NOMO-1 (cell line): ENCODE measurements at regions not wholly inside any gene's neighbourhood (a gene's known extent, or its start where the extent isn't known, plus 50 kb on each side); places are given as distances from the start of the nearest gene placed in this dataset.

Source experiments
- DNase-seq, 2 experiments: peaks; one replicate each; lab custom pipeline; 2025; ENCODE audit not compliant: unreplicated experiment in 2 of 2; lab: John Stamatoyannopoulos, UW

DNA sequence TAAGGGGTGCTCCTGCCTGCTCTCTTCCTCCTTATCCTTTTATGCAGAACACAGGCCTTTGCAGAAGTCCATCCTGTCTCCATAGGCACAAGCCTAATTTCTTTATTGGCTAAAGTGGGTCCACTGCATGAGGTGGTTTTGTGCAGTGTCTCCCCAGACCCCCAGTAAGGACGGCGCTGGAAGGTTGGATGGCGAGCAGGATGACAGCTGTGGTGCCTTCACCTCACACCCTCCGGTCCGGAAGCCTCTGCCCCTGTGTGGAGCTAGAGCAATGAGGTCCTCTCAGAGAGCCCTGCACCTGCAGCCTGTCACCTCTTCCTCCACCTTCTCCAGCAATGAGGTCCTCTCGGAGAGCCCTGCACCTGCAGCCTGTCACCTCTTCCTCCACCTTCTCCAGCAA is 393.7 kb upstream of the IRX1 start:
- DNase-seq: no peak

DNA sequence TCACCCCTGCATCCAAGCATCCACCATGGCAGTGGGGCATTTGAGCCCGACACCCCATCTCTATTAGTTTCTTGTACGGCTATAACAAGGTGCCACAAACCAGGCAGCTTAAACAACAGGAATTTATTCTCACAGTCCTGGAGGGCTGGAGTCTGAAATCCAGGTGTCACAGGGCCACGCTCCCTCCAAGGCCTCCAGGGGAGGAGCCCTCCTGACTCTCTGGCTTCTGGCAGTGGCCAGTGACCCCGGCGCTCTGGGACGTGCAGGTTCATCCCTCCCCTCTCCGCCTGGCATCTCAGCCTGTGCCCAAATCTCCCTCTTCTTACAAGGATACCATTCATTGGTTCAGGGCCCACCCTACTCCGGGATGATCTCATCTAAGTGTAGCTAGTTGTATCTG is 394.5 kb upstream of the IRX1 start:
- DNase-seq: no peak

DNA sequence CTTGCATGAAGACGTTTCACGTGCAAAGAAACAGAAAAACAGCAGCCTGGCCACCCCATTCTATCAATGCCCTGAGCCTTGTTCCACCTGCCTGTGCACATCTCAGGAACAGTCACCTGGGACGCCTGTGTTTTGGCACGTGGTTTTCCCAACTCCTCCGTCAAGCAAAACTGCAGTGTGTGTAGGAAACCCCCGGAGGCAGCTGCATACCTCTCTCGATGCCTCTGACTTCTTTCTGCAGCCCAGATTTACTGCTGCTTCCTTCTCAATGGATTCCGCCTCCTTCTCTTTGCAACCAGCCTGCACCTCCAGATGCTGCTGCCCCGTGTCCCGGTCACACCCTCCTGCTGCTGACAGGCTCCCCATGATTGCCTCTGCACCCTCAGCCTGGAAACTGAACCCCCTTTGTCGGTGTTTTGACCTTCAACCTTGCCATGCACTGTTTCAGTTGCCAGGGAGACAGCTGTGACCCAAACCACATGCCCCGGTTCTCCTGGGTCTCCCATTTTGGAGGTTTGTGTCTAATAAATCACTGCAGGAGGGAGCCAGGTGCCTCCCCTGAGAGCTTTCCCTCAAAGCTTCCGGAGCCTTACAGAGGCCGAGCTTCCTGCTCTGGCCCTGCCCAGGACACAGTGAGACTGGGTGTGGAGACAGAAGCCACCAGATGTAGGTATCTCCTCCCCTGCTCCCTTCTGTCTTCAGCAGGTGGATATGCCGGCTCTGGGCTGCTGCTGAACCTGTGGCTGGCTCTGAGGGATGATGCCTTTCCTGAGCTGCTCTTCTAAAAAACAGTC is 395.5 kb upstream of the IRX1 start:
- no peak for DNase-seq

GRCh38 chr5:3198074-3198449 is 397.6 kb upstream of the IRX1 start:
- DNase-seq: no peak

- no peak for DNase-seq
These were observed 398.1 kb upstream of the IRX1 start for GRCh38 chr5:3197304-3198073.

GRCh38 chr5:3195994-3196393 is 399.6 kb upstream of the IRX1 start:
- DNase-seq: no peak

- DNase-seq: no peak
These were observed 400.9 kb upstream of the IRX1 start for GRCh38 chr5:3194684-3195083.

- DNase-seq: no peak
These were observed 401.4 kb upstream of the IRX1 start for GRCh38 chr5:3194271-3194670.

- DNase-seq: no peak
These were observed 404.0 kb upstream of the IRX1 start for GRCh38 chr5:3191585-3191984.

GRCh38 chr5:3190930-3191329 is 404.7 kb upstream of the IRX1 start:
- no peak for DNase-seq

GRCh38 chr5:3190433-3190832 is 405.2 kb upstream of the IRX1 start:
- DNase-seq: no peak

DNA sequence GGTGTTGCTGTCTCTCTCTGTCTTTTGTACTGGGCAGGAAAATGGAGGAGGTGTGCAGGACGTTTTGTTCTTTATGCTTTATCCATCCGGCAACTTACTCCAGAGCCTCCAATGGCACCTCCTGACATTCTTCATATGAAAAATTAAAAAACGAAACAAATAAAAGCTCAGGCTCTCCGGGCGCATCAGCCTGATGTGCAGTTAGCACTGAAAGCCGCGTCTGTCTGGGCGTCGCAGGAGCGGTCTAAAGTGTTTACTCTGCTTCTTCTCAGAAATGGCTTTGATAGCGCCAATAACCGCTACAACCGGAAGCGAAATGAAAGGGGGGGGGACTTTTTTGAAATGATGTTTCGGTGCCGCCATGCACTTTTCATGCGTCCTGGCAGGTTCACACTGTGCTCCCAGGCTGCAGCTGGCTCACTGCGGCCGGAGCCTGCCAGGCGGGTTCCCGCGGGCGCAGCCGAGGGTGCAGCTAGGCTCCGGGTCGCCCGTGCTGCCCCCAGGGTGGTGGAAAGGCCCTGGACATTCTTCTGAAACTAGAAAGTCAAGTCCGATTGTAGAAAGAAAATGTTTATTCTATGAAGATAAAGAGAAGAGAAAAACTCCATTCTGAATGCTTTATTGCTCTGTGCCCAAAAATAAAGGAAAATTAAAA is 407.7 kb upstream of the IRX1 start:
- DNase-seq: no peak

DNA sequence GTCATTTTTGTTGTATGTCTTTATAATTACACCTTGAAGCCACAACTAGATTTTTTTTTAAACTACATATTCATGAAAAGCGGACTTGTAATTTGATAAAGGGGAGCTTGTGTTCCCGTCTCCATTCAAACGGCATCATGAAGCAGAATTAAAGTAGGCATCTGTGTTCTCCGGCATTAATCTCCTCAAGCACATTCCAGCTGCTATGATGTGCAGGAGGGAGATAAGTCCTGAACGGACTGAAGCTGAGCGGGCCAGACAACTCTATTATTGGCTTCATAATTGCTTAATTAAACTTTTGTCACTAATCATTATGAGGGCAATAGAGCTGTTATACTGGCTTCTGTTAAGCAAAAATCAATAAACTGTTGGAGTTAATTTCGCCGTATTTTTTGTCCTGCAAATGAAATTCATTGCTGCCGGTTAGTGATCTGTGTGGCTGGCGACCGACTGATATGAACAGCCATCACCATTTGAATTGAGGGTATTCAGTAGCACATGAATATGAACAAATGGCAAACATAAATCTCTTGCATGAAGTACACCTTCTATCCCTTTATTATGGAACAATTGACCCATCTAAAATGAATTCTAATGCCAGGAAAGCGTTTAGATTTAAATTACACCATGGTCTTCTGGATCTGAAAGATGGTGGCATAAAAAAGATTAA is 408.8 kb upstream of the IRX1 start:
- DNase-seq: no peak

DNA sequence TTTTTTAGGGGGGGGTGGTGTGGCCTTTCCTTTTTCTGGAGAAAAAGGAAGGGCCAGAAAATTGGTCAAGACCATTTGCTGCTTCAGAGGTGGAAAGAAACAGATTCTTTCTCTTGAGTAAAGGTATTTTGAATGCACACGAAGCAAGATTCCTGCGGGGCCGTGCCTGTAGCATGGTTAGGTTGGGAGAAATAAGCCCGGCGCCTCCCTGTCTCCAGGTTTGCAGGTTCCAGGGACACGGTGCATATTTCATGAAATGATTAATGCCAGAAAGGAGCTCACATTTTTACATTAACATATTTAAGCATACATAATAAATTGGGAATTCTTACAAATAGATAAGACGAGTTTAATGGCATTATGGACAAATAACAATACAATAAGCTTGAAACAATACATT is 409.5 kb upstream of the IRX1 start:
- no peak for DNase-seq

DNA sequence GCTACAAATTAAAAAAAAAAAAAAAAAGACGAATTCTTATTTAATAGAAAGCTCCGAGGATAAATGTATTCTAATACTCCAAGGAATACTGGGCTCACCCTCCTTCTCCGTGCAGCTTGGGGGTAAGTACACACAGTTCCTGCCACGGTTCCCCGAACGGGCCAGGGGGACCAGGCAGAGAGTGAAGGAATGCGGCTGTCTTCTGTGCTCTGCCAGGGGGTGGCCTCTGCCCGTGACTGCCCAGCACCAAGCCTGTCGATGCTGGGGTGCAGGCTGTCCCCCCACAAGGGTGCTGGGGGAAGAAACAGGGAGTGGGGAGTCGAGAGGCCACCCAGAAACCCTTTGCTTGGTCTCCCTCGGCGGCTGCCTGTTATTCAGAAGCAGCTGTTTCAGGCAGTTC is 410.1 kb upstream of the IRX1 start:
- no peak for DNase-seq

DNA sequence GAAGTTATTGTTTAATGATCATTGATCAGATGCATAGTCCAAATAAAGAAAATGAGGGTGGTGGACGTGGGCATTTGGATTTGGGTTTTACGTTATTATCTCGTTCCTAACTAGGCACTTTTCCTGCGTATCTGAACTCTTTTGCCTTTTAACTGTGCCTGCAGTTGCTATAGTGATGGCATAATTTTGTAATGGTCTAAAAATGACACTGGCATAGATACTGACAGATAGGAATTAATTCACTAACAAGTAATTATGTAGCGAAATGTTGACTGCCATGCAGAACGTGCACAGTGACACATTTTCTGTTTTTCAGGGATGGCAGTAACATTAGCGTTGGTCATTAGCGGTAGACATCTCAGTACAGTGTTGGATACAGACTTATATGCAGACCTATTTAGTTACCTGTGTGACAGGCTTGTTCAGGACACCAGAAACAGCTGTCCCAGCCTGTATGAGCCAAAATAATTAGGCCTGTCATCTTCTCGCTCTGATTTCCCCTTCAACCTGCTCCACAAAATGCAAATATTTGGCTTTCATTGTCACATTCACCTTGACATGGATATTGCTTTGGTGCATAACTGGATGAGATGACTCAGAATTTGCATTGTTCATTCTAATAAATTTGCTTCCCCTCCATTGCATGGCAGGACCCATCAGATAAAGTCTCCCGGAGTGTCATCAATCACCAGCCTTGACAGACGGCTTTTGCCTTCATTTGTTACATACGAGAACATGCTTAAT is 413.3 kb upstream of the IRX1 start:
- no peak for DNase-seq

DNA sequence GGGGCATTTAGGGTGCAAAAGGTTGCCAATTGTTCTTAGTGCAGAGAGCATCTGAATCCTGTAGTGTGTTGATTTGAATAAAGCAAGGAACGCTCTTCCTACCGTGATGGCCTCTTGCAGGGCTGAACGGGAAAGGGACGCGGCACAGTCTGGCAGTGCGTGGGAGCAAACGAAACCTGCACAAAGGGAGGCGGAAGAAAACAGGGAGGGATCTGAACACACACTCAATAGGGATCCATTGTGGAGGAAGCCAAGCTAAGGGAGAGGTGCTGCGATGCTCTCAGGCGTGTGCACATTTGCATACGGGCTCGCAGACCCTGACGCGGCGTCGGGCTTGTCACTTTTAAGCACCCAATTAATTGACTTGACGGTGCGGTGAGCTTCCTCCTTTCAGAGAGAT is 414.0 kb upstream of the IRX1 start:
- no peak for DNase-seq

DNA sequence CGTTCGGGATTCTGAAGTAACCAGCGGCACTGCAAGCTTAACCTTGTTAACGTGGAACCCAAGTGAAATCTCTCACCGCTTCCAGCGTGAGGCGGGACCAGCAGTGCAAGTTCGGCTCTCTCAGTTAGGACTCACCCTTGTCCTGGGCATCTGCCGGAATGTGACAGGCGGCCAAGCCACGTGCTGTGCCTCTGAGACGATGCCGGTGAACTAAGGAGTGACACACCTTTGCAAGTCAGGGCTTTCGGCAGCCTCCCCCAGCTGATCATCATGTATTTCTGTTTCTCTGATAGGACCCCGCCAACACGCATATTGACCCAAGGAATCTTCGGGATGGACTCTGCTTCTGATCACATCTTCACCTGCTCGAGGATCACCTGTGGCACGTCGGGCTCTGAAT is 415.0 kb upstream of the IRX1 start:
- DNase-seq: no peak

DNA sequence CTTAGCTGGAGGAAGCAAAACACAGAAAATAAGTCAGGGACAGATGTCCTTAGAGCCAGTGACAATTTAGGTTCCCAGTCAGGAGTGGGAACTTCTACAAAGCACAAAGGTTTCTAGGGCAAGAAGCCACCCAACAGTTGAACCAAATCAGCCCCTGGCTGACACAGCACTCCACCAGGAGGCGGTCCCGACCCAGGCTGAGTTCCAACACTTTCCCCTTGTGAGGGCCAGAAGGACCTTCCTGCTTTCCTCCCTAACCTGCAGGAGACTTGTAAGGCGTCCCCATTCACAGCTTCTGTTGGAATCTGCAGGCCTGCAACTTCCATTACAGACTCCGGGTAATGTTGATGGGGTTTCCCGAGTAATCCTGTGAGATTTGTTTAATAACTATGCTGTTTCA is 416.4 kb upstream of the IRX1 start:
- no peak for DNase-seq

GRCh38 chr5:3177338-3177737 is 418.3 kb upstream of the IRX1 start:
- no peak for DNase-seq

DNA sequence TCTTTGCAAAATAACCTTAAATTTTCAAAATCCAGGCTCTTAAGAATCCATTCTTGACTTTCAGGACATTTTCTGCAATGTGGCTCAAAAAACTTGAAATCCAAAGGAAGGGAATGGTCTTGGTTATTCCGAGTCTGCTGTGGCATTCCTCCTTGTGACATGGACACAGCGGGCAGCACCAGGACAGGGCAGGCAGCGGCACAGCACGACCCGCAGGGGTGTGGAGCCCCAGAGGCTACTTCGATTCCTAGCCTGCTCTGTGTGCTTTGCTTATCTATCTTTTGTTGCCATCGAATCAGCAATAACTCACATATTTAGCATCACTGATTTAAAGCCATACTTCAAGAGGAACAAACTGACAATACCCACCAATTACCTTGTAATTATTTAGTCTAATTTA is 420.2 kb upstream of the IRX1 start:
- DNase-seq: no peak
